K562 (cell line): ENCODE measurements at regions not wholly inside any gene's neighbourhood (a gene's known extent, or its start where the extent isn't known, plus 50 kb on each side); places are given as distances from the start of the nearest gene placed in this dataset.

Source experiments
- GABPB2 ChIP-seq: fragments of 250-450 bp; sonication (Bioruptor Pico); conservative IDR thresholded peaks from 2 replicates; pipeline ENCODE4 v1.5.1; 2021; ENCODE audit warnings: mild to moderate bottlenecking
- ZBTB8A ChIP-seq: fragments of 450-650 bp; IDR thresholded peaks from 2 replicates; pipeline ENCODE4 v1.6.1; 2018; ENCODE audit warnings: mild to moderate bottlenecking, moderate library complexity; ENCODE audit not compliant: partially characterized antibody
- TF ChIP-seq, protein P1 (sequence below): fragments of 250-450 bp; sonication (Bioruptor Pico); IDR thresholded peaks from 2 replicates; pipeline ENCODE4 v1.5.0; 2021; ENCODE audit warnings: mild to moderate bottlenecking, borderline replicate concordance

DNA sequence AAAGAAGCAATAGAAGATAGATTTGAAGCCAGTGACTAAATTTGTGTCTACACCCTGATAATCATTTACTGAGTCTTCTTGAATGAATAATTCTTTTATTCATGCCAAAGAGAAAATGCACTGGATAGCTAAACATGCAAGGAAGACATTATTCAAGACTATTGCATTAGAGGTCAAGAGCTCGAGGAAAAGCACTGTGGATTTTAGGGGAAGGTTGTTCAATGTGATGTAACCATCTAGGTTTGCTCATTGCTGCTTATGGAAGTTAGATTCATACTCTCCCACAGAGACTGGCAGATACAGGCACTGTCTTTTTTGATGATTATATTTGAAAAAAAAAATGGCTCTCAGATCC, 682.1 kb downstream of the KCNA4 start:
- TF ChIP-seq GABPB2 (CRISPR knock-in tag) = no peak
- TF ChIP-seq, protein P1, sequence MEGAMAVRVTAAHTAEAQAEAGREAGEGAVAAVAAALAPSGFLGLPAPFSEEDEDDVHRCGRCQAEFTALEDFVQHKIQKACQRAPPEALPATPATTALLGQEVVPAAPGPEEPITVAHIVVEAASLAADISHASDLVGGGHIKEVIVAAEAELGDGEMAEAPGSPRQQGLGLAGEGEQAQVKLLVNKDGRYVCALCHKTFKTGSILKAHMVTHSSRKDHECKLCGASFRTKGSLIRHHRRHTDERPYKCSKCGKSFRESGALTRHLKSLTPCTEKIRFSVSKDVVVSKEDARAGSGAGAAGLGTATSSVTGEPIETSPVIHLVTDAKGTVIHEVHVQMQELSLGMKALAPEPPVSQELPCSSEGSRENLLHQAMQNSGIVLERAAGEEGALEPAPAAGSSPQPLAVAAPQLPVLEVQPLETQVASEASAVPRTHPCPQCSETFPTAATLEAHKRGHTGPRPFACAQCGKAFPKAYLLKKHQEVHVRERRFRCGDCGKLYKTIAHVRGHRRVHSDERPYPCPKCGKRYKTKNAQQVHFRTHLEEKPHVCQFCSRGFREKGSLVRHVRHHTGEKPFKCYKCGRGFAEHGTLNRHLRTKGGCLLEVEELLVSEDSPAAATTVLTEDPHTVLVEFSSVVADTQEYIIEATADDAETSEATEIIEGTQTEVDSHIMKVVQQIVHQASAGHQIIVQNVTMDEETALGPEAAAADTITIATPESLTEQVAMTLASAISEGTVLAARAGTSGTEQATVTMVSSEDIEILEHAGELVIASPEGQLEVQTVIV (CRISPR knock-in tag) = no peak
- TF ChIP-seq ZBTB8A = no peak
